IgD-negative memory B cell (primary cell): ENCODE measurements at regions not wholly inside any gene's neighbourhood (a gene's known extent, or its start where the extent isn't known, plus 50 kb on each side); places are given as distances from the start of the nearest gene placed in this dataset.

Experiments used
- H3K27ac Mint-ChIP-seq, 3 donors: one replicate each; pipeline ENCODE4 v1.8.0; 2020 to 2022; ENCODE audit warnings: mild to moderate bottlenecking in 3 of 3, mixed read lengths in 3 of 3, moderate library complexity in 1 of 3
- H3K27me3 Mint-ChIP-seq: one replicate; pipeline ENCODE4 v1.8.0; 2021; ENCODE audit warnings: mixed read lengths
- H3K36me3 Mint-ChIP-seq: one replicate; pipeline ENCODE4 v1.8.0; 2020; ENCODE audit warnings: mild to moderate bottlenecking, mixed read lengths
- H3K4me1 Mint-ChIP-seq, 3 donors: one replicate each; pipeline ENCODE4 v1.8.0; 2020 to 2022; ENCODE audit warnings: mixed read lengths in 3 of 3, mild to moderate bottlenecking in 1 of 3
- H3K4me3 Mint-ChIP-seq, 4 donors: one replicate each; pipeline ENCODE4 v1.8.0; 2020 to 2022; ENCODE audit warnings: mild to moderate bottlenecking in 4 of 4, mixed read lengths in 4 of 4, moderate library complexity in 3 of 4
- H3K9me3 Mint-ChIP-seq, 3 donors: one replicate each; pipeline ENCODE4 v1.8.0; 2020 to 2021; ENCODE audit warnings: mixed read lengths in 3 of 3, mild to moderate bottlenecking in 1 of 3

DNA sequence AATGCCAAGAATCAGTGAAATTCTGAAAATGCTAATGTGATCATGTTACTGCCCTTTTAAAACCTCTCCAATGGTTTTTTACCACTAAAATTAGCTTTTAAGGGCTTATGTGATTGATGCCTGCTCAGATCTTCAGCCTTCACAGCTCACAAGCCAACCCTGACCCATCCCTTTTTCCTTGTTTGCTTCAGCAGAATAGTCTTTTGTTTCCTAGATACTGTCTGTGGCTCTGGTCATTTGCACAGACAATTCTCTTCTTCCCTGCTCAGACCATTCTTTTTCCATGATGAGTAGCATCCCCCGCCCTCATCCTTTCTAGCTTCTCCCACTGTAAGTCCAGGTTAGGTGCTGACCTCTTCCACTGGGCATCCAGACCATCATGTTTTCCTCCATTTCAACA, 164.9 kb upstream of the NT5C1B start:
- no peaks in the 10 kb centered on the region for H3K36me3 Mint-ChIP-seq
- no peak overlapping the region for H3K4me3 Mint-ChIP-seq
- peaks cover 0 to under 1% (median 0%) of the 10 kb centered on the region in 3 donors for H3K9me3 Mint-ChIP-seq
- no peaks in the 10 kb centered on the region for H3K4me1 Mint-ChIP-seq
- H3K27me3 Mint-ChIP-seq: no peaks in the 10 kb centered on the region
- no peak overlapping the region for H3K27ac Mint-ChIP-seq

DNA sequence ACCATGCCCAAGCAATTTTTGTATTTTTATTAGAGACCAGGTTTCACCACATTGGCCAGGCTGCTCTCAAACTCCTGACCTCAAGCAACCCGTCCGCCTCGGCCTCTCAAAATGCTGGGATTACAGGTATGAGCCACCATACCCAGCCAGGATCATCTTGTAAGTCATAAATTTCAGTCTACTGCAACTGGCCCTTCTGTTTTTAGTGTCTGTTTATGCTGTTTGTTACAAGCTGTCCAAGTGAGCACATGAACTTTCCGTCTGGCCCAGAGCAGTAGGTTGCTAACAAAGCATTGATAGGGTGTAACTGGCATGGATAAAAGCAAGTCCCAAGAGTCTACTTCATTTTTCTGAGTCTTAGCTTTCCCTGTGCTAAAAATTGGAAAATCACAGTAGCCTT, 164.4 kb upstream of the NT5C1B start:
- Mint-ChIP-seq H3K27ac (no peak overlapping the region), H3K4me1 (no peaks in the 10 kb centered on the region), H3K27me3 (no peaks in the 10 kb centered on the region), H3K4me3 (no peak overlapping the region), H3K9me3 (no peaks in the 10 kb centered on the region), H3K36me3 (no peaks in the 10 kb centered on the region)

DNA sequence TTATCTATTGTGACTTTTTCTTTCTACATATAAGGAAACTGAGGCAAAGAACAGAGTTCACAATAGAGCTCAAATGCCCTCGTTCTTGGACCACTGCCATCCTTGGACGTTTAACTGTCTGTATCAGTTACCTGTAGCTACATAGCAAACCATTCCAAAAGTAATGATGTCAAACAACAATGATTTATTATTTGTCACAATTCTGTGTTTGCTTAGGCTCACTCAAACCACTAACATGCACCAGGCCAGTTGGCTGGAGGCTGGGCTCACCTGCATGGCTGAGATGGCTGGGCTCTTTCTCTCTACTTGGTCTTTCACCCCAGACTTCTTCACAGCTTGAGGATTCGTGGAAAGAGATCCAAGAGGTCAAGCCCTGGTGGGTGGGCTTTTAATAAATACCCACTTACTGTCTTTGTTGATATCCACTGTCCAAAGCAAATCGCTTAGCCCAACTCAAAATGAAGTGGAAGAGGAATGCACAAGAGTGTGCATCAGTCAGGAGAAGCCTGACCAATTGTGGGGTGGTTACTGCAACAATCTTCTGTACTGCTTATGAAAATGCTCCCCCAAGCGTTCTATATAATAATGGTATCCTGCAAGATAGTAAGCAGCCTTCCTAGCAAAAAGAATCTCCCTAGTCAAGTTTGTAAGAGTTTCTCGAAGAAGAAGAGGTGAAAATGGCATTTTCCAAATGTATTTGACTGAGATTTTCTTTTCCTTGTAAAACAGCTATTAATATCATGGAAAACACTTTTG, 163.5 kb upstream of the NT5C1B start:
- H3K4me3 Mint-ChIP-seq: no peak overlapping the region
- no peaks in the 10 kb centered on the region for H3K36me3 Mint-ChIP-seq
- no peaks in the 10 kb centered on the region for H3K9me3 Mint-ChIP-seq
- no peaks in the 10 kb centered on the region for H3K27me3 Mint-ChIP-seq
- no peaks in the 10 kb centered on the region for H3K4me1 Mint-ChIP-seq
- H3K27ac Mint-ChIP-seq: no peak overlapping the region

DNA sequence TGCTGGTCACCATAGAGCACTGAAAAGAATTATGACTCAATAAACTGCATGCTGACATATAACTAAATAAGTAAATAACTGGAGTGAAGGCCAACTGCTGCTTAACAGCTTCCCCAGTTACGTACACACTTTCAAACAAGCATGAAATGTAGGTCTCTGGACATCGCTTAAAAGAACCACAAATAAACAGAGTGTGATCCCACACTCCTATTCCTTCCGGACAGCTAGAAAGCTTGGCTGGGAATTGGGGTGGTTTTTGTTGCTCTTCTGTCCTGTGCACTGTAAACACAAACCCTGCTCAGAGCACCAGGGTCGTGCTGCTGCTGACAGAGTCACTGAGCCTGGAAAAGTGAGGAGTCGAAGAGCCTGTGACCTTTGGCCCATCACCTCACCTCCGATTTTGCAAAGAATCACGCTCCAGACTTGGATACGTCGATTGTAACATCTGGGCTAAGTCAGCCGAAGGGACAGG, 162.7 kb upstream of the NT5C1B start:
- H3K4me3 Mint-ChIP-seq: no peak overlapping the region
- H3K9me3 Mint-ChIP-seq: no peaks in the 10 kb centered on the region
- H3K4me1 Mint-ChIP-seq: no peaks in the 10 kb centered on the region
- H3K27me3 Mint-ChIP-seq: no peaks in the 10 kb centered on the region
- no peak overlapping the region for H3K27ac Mint-ChIP-seq
- H3K36me3 Mint-ChIP-seq: no peaks in the 10 kb centered on the region

DNA sequence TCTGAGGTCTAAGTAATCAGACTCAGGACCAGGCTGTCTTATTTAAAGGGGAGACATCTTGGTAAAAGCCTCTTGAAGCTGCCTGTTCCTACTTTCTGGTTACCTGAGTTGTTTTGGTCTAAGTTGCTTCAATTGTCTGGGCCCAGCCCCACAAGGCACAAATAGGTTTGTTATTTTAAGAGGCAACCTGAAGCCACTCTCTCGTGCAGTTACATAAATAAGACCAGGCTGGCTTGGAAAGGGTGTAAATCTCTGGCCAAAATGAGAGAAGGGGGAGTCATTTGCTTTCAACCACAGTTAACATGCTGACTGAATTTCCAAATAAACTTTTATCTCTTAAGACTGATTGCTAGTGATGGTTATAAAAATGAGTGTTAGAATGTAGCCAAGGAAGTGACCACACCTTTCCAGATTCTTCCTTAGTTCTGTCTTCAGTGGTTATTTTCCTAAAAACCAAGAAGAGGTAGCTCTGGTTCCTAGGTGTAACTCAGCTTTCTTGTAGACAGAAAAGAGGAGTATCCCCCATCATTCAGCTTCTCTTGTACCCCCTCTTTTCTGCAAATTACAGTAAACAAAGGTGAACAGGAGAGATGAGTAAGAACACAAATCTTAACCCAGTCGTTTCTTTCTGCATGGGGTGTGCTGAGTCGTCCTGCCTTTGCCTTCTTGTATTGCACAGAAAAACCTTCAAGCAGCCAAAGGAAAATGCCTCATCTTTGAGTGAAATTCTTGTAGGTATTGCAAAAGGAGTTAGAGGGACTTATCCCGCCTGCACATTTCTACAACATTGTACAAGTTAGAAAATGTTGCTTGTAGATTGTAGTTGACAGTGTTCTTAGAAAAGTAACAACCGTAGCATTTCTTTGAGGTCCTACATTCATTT, 161.5 kb upstream of the NT5C1B start:
- Mint-ChIP-seq H3K27me3 (no peaks in the 10 kb centered on the region), H3K27ac (no peak overlapping the region), H3K36me3 (no peaks in the 10 kb centered on the region), H3K4me3 (no peak overlapping the region), H3K9me3 (no peaks in the 10 kb centered on the region), H3K4me1 (no peaks in the 10 kb centered on the region)

DNA sequence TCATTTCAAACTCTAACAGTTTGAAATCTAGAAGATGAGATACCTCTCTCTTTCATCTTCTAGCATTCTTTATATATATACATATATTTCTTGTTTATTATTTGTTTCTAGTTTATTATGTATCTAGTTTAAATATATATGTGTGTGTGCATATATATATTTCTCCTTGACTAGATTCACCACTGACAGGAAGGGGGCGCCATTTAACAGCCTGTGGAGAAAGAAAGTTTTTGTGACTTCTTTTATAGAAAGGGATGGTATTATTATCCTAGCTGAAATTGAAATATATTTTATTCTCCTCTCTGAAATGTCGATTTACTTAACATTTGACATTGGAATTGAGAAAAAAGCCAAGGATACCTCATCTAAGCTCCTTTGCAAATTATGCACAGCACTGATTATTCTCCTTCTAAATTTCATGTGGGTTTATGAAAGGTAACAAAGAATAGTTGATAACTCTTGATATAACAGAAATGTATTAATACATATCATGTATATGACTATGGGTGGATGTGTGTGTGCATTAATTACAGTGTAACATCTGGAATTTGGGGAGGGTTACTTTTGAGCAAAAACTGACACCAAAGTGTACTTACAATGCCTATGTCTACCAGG, 160.7 kb upstream of the NT5C1B start:
- H3K27ac Mint-ChIP-seq: no peak overlapping the region
- no peaks in the 10 kb centered on the region for H3K36me3 Mint-ChIP-seq
- no peak overlapping the region for H3K4me3 Mint-ChIP-seq
- H3K4me1 Mint-ChIP-seq: no peaks in the 10 kb centered on the region
- H3K9me3 Mint-ChIP-seq: no peaks in the 10 kb centered on the region
- no peaks in the 10 kb centered on the region for H3K27me3 Mint-ChIP-seq

DNA sequence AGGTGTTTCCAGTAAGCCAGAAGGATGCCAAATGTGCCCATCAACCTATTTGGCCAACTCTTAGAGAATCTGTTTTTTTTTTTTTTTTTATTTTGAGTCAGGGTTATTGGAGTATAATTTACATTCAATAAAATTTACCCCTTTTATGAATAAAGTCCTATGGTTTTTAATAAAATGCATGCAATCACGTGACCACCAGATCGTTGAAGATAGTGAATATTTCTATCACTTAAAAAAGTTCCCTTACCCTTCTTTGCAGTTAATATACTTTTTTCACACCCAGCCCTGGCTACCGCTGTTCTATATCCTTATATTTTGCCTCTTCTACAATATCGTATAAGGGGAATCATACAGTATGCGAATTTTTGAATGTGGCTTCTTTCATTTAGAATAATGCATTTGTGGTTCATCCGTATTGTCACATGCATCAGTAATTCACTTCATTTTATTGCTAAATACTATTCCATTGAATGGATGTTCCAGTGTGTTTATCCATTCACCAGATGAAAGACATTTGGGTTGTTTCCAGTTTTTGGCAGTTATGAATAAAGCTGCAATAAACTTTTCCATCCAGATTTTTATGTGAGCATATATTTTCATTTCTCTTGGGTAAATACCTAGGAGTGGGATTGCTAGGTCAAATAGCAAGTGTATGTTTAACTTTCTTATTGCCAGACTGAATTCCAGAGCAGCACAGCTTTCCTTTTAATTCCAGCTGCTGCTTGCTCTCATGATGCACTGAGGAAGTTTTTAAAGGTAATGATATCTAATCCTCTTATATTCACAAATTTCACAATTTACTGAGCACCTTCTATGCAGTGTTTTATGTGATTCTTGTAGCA, 156.3 kb upstream of the NT5C1B start:
- H3K27ac Mint-ChIP-seq: no peak overlapping the region
- H3K27me3 Mint-ChIP-seq: peaks cover 1% of the 10 kb centered on the region
- no peaks in the 10 kb centered on the region for H3K9me3 Mint-ChIP-seq
- H3K4me1 Mint-ChIP-seq: peaks cover 0 to 3% (median 1%) of the 10 kb centered on the region in 3 donors
- H3K4me3 Mint-ChIP-seq: no peak overlapping the region
- H3K36me3 Mint-ChIP-seq: peaks cover 2% of the 10 kb centered on the region

DNA sequence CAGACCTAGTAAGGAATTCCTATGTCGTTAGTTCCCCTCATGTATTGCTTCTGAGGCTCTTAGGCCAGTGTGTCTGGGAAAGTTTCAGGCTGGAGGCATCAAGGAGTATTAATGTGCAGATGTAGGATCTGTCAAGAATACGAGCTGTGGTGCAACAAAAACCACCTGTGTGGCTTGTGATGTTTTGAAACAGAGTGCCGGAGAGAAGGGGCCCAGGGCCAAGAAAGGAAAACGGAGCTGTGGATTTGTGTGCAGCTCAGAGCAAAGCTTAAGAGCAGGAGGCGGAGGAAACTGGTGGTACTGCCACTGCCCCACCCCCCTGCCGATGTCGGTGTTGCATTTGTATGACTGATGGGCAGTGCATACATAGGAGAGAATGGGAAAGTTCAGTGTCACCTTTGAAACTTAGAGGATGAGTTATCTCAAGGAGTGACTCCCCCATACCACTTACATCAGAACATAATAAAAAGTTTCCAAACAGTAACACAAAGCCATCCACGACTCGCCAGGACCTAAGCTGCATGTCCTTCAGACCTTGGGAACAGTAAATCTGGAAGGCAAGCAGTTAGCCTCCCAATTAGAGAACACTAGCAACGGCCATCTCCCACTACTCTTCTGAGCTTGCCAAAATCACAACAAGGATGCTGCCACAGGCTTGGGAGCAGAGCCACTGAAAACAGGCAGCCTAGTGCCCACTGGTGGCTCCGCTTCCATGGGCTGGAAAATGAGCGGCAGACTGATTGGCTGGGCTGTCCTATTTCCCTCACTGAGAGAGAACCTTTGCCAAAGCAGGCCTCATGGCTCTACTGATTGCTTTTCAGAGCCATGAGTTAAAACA, 152.7 kb upstream of the NT5C1B start:
- Mint-ChIP-seq H3K4me1 (peaks cover 0 to 3% (median 1%) of the 10 kb centered on the region in 3 donors), H3K4me3 (no peak overlapping the region)

DNA sequence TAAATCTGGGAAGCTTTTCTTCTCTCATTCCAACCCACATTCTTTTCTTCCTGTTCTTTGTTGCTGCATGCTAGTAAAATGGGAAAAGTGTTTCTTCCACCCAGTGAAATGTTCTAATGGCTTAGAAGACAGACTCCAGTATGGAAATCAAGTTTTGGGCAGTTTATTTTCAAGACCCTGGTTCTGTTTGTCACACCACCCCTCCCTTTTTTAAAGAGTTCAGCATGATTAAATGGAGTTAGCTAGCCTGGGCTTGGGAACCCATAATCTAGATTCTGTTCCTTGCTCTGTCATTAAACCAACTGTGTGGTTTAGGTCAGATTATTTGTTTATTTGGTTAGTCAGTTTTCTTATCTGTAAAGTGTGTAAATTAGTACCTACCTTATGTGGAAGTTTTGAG, 151.8 kb upstream of the NT5C1B start:
- H3K9me3 Mint-ChIP-seq: peaks cover 0 to 4% (median 4%) of the 10 kb centered on the region in 3 donors
- H3K4me1 Mint-ChIP-seq: peaks cover 0 to 3% (median 1%) of the 10 kb centered on the region in 3 donors
- H3K36me3 Mint-ChIP-seq: peaks cover 4% of the 10 kb centered on the region

More for the DNA sequence above, 152.7 kb upstream of the NT5C1B start:
- Mint-ChIP-seq H3K9me3 (no peaks in the 10 kb centered on the region), H3K27ac (no peak overlapping the region), H3K27me3 (peaks cover 1% of the 10 kb centered on the region), H3K36me3 (peaks cover 2% of the 10 kb centered on the region)

DNA sequence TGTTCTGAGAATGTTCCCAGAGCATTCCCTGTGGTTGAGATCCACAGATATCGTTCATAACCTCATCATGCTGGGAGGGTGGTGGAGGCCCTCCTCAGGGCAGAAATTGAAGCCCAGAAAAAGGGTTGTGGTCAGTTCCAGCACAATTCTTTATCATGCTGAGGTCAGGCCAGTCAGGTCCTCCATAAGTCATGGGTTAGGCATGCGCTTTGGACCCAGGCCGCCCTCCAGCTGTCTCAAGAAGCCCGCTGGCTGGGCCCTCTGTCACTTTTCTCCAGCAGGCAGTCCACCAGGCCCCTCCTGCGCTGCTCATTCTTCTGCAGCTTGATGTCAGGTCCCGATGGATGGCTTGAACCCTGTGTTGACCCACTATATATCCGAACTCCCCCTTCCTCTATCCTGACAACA, 151.1 kb upstream of the NT5C1B start:
- H3K4me1 Mint-ChIP-seq: peaks cover 0 to 3% (median 1%) of the 10 kb centered on the region in 3 donors
- H3K4me3 Mint-ChIP-seq: no peak overlapping the region
- H3K27me3 Mint-ChIP-seq: peaks cover 1% of the 10 kb centered on the region
- no peak overlapping the region for H3K27ac Mint-ChIP-seq
- H3K36me3 Mint-ChIP-seq: peaks cover 4% of the 10 kb centered on the region
- H3K9me3 Mint-ChIP-seq: peaks cover 2 to 9% (median 4%) of the 10 kb centered on the region in 3 donors

More for the DNA sequence above, 151.8 kb upstream of the NT5C1B start:
- no peak overlapping the region for H3K4me3 Mint-ChIP-seq
- H3K27ac Mint-ChIP-seq: no peak overlapping the region
- H3K27me3 Mint-ChIP-seq: peaks cover 1% of the 10 kb centered on the region

DNA sequence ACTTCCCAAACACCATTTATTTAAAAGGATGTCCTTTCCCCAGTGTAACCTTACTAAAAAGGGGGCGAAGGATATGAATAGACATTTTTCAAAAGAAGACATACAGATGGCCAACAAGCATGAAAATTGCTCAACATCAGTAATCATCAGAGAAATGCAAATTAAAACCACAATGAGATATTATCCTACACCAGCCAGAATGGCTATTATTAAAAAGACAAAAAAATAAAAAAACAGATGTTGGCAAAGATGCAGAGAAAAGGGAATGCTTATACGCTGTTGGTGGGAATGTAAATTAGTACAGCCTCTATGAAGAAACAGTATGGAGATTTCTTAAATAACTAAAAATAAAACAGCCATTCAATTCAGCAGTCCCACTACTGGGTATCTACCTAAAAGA, 142.3 kb upstream of the NT5C1B start:
- Mint-ChIP-seq H3K27me3 (no peaks in the 10 kb centered on the region), H3K4me3 (no peak overlapping the region), H3K27ac (no peak overlapping the region), H3K36me3 (peaks cover 2% of the 10 kb centered on the region), H3K9me3 (peaks cover 2 to 15% (median 3%) of the 10 kb centered on the region in 3 donors), H3K4me1 (no peaks in the 10 kb centered on the region)

DNA sequence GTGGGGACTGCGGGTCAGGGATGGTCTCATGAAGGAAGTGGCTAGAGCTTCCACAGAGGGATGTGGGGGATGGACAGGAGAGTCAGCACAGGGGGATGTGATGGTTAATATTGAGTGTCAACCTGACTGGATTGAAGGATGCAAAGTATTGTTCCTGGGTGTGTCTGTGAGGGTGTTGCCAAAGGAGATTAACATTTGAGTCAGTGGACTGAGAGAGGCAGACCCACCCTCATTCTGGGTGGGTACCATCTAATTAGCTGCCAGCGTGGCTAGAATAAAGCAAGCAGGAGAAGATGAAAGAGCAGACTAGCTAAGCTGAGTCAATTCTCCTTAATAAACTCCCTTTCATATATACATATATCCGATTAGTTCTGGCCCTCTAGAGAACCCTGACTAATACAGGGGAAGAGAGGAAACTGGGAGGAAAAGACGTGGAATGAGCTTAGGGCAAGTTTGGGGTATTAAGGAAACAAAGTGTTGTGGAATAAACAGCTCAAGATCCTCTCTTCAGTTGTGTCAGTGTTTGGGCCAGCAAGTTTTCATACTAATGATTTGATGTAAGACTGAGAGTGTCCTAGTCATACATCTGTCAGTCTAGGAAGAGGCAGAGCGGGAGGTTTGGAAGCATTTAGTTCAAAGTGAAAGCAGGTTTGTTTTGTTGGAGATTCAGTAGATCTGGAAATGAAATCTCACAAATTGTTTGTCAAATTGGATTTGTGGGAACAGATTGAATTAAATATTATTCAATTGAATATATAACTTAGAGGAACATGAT, 135.2 kb upstream of the NT5C1B start:
- H3K36me3 Mint-ChIP-seq: peaks cover 8% of the 10 kb centered on the region
- H3K27ac Mint-ChIP-seq: no peak overlapping the region
- no peaks in the 10 kb centered on the region for H3K4me1 Mint-ChIP-seq
- H3K27me3 Mint-ChIP-seq: no peaks in the 10 kb centered on the region
- H3K9me3 Mint-ChIP-seq: no peaks in the 10 kb centered on the region
- no peak overlapping the region for H3K4me3 Mint-ChIP-seq

DNA sequence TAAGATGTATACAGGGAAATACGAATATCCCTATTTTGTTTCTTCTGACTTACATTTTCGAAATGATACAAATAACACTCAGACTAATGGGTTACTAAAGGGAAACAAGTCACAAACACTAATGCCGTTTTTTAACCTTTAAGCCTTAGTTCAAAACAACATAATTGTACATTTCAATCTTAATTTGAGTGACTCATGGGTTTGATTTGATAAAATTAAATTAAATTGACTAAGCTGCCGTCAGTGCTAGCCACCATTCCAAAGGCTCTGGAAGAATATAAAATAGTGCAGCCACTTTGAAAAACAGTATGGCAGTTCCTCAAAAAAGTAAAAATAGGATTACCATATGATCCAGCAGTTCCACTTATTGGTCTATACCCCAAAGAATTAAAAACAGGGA, 133.8 kb upstream of the NT5C1B start:
- Mint-ChIP-seq H3K27ac (no peak overlapping the region), H3K36me3 (peaks cover 8% of the 10 kb centered on the region), H3K4me3 (no peak overlapping the region), H3K9me3 (no peaks in the 10 kb centered on the region), H3K4me1 (no peaks in the 10 kb centered on the region), H3K27me3 (no peaks in the 10 kb centered on the region)
